ENCODE measurements at regions not wholly inside any gene's neighbourhood (a gene's known extent, or its start where the extent isn't known, plus 50 kb on each side); places are given as distances from the start of the nearest gene placed in this dataset.

GRCh38 chr2:5148392-5149085, 543.6 kb upstream of the SOX11 start:
- Histone ChIP-seq H3K4me3 (ENCODE audit: low read length) (no peak overlapping the region), H3K9ac (ENCODE audit: low read length) (no peak overlapping the region), H3K36me3 (ENCODE audit: control insufficient read depth, insufficient read depth, low read length) (no peaks in the 10 kb centered on the region), H3K27ac (ENCODE audit: low read depth, low read length) (no peak overlapping the region), H3K4me1 (ENCODE audit: control insufficient read depth, insufficient read depth, low read length) (no peaks in the 10 kb centered on the region), H3K27me3 (ENCODE audit: control insufficient read depth, insufficient read depth, low read length) (no peaks in the 10 kb centered on the region)

DNA sequence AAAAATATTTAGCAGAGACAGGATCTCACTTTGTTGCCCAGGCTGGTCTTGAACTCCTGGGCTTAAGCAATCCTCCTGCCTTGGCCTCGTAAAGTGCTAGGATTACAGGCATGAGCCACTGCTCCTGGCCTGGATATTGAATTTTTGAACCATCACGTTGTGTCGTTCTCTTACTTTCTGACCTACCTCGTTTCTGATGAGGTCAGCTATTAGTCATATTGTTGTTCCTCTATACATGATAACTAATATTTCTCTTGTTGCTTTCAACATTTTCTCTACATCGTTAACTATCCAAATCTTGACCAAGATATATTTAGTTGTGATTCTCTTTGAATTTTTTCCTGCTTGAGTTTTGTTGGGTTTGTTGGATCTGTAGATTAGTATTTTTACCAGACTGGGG, 541.3 kb upstream of the SOX11 start:
- Histone ChIP-seq H3K4me1 (ENCODE audit: control insufficient read depth, insufficient read depth, low read length) (no peaks in the 10 kb centered on the region), H3K36me3 (ENCODE audit: control insufficient read depth, insufficient read depth, low read length) (no peaks in the 10 kb centered on the region), H3K27ac (ENCODE audit: low read depth, low read length) (no peak overlapping the region)

GRCh38 chr2:5164776-5165525, 527.2 kb upstream of the SOX11 start:
- Histone ChIP-seq H3K4me1 (ENCODE audit: control insufficient read depth, insufficient read depth, low read length) (no peaks in the 10 kb centered on the region), H3K4me3 (ENCODE audit: low read length) (no peak overlapping the region), H3K27ac (ENCODE audit: low read depth, low read length) (no peak overlapping the region), H3K36me3 (ENCODE audit: control insufficient read depth, insufficient read depth, low read length) (no peaks in the 10 kb centered on the region), H3K27me3 (ENCODE audit: control insufficient read depth, insufficient read depth, low read length) (no peaks in the 10 kb centered on the region), H3K9ac (ENCODE audit: low read length) (no peak overlapping the region)

More for the DNA sequence above, 541.3 kb upstream of the SOX11 start:
- H3K4me3 ChIP-seq (ENCODE audit: low read length), result no peak overlapping the region
- no peaks in the 10 kb centered on the region for H3K27me3 ChIP-seq (ENCODE audit: control insufficient read depth, insufficient read depth, low read length)
- no peak overlapping the region for H3K9ac ChIP-seq (ENCODE audit: low read length)

GRCh38 chr2:5172923-5173322, 519.3 kb upstream of the SOX11 start:
- Histone ChIP-seq H3K4me3 (ENCODE audit: low read length) (no peak overlapping the region), H3K4me1 (ENCODE audit: control insufficient read depth, insufficient read depth, low read length) (no peaks in the 10 kb centered on the region), H3K27ac (ENCODE audit: low read depth, low read length) (no peak overlapping the region), H3K27me3 (ENCODE audit: control insufficient read depth, insufficient read depth, low read length) (no peaks in the 10 kb centered on the region), H3K9ac (ENCODE audit: low read length) (no peak overlapping the region), H3K36me3 (ENCODE audit: control insufficient read depth, insufficient read depth, low read length) (no peaks in the 10 kb centered on the region)

GRCh38 chr2:5173876-5174535, 518.2 kb upstream of the SOX11 start:
- no peaks in the 10 kb centered on the region for H3K4me1 ChIP-seq (ENCODE audit: control insufficient read depth, insufficient read depth, low read length)
- H3K4me3 ChIP-seq (ENCODE audit: low read length), result no peak overlapping the region
- no peaks in the 10 kb centered on the region for H3K27me3 ChIP-seq (ENCODE audit: control insufficient read depth, insufficient read depth, low read length)
- no peaks in the 10 kb centered on the region for H3K36me3 ChIP-seq (ENCODE audit: control insufficient read depth, insufficient read depth, low read length)
- no peak overlapping the region for H3K9ac ChIP-seq (ENCODE audit: low read length)
- H3K27ac ChIP-seq (ENCODE audit: low read depth, low read length), result no peak overlapping the region

- H3K4me3 ChIP-seq (ENCODE audit: low read length), result no peak overlapping the region
- no peaks in the 10 kb centered on the region for H3K27me3 ChIP-seq (ENCODE audit: control insufficient read depth, insufficient read depth, low read length)
- no peak overlapping the region for H3K27ac ChIP-seq (ENCODE audit: low read depth, low read length)
- H3K36me3 ChIP-seq (ENCODE audit: control insufficient read depth, insufficient read depth, low read length), result no peaks in the 10 kb centered on the region
- H3K4me1 ChIP-seq (ENCODE audit: control insufficient read depth, insufficient read depth, low read length), result no peaks in the 10 kb centered on the region
- no peak overlapping the region for H3K9ac ChIP-seq (ENCODE audit: low read length)
These were observed 517.0 kb upstream of the SOX11 start for GRCh38 chr2:5175231-5175630.

GRCh38 chr2:5176764-5177163, 515.4 kb upstream of the SOX11 start:
- Histone ChIP-seq H3K9ac (ENCODE audit: low read length) (no peak overlapping the region), H3K4me3 (ENCODE audit: low read length) (no peak overlapping the region), H3K27ac (ENCODE audit: low read depth, low read length) (no peak overlapping the region), H3K36me3 (ENCODE audit: control insufficient read depth, insufficient read depth, low read length) (no peaks in the 10 kb centered on the region), H3K27me3 (ENCODE audit: control insufficient read depth, insufficient read depth, low read length) (no peaks in the 10 kb centered on the region), H3K4me1 (ENCODE audit: control insufficient read depth, insufficient read depth, low read length) (no peaks in the 10 kb centered on the region)

- Histone ChIP-seq H3K9ac (ENCODE audit: low read length) (no peak overlapping the region), H3K27me3 (ENCODE audit: control insufficient read depth, insufficient read depth, low read length) (no peaks in the 10 kb centered on the region), H3K36me3 (ENCODE audit: control insufficient read depth, insufficient read depth, low read length) (no peaks in the 10 kb centered on the region)
These were observed 509.2 kb upstream of the SOX11 start for GRCh38 chr2:5183031-5183430.

DNA sequence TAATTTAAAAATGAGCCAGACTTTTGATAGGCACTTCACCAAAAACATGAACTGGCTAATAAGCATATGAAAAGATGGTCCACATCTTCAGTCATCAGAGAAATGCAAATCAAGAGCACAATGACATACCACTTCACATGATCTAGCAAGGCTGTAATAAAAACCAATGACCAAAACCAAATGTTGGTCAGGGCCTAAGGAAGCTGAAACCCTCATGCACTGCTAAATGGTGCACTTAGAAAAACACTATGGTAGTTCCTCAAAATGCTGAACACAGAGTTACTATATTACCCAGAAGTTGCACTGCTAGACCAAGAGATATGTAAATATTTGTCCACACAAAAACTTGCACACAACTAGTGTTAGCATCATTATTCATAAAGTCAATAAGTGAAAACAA, 504.9 kb upstream of the SOX11 start:
- Histone ChIP-seq H3K4me3 (ENCODE audit: low read length) (no peak overlapping the region), H3K4me1 (ENCODE audit: control insufficient read depth, insufficient read depth, low read length) (no peaks in the 10 kb centered on the region), H3K27me3 (ENCODE audit: control insufficient read depth, insufficient read depth, low read length) (no peaks in the 10 kb centered on the region), H3K36me3 (ENCODE audit: control insufficient read depth, insufficient read depth, low read length) (no peaks in the 10 kb centered on the region), H3K27ac (ENCODE audit: low read depth, low read length) (no peak overlapping the region), H3K9ac (ENCODE audit: low read length) (no peak overlapping the region)

More at GRCh38 chr2:5183031-5183430, 509.2 kb upstream of the SOX11 start:
- Histone ChIP-seq H3K4me3 (ENCODE audit: low read length) (no peak overlapping the region), H3K27ac (ENCODE audit: low read depth, low read length) (no peak overlapping the region), H3K4me1 (ENCODE audit: control insufficient read depth, insufficient read depth, low read length) (no peaks in the 10 kb centered on the region)

GRCh38 chr2:5188636-5189035, 503.5 kb upstream of the SOX11 start:
- no peaks in the 10 kb centered on the region for H3K4me1 ChIP-seq (ENCODE audit: control insufficient read depth, insufficient read depth, low read length)
- H3K36me3 ChIP-seq (ENCODE audit: control insufficient read depth, insufficient read depth, low read length), result no peaks in the 10 kb centered on the region
- no peak overlapping the region for H3K9ac ChIP-seq (ENCODE audit: low read length)
- no peaks in the 10 kb centered on the region for H3K27me3 ChIP-seq (ENCODE audit: control insufficient read depth, insufficient read depth, low read length)
- H3K4me3 ChIP-seq (ENCODE audit: low read length), result no peak overlapping the region
- H3K27ac ChIP-seq (ENCODE audit: low read depth, low read length), result no peak overlapping the region

- no peaks in the 10 kb centered on the region for H3K36me3 ChIP-seq (ENCODE audit: control insufficient read depth, insufficient read depth, low read length)
These were observed 502.2 kb upstream of the SOX11 start for GRCh38 chr2:5190023-5190422.

GRCh38 chr2:5195636-5196035, 496.5 kb upstream of the SOX11 start:
- Histone ChIP-seq H3K36me3 (ENCODE audit: control insufficient read depth, insufficient read depth, low read length) (no peaks in the 10 kb centered on the region), H3K4me1 (ENCODE audit: control insufficient read depth, insufficient read depth, low read length) (no peaks in the 10 kb centered on the region), H3K27ac (ENCODE audit: low read depth, low read length) (no peak overlapping the region), H3K27me3 (ENCODE audit: control insufficient read depth, insufficient read depth, low read length) (no peaks in the 10 kb centered on the region), H3K4me3 (ENCODE audit: low read length) (no peak overlapping the region), H3K9ac (ENCODE audit: low read length) (no peak overlapping the region)

More at GRCh38 chr2:5190023-5190422, 502.2 kb upstream of the SOX11 start:
- H3K9ac ChIP-seq (ENCODE audit: low read length), result no peak overlapping the region
- H3K4me3 ChIP-seq (ENCODE audit: low read length), result no peak overlapping the region
- no peaks in the 10 kb centered on the region for H3K4me1 ChIP-seq (ENCODE audit: control insufficient read depth, insufficient read depth, low read length)
- no peaks in the 10 kb centered on the region for H3K27me3 ChIP-seq (ENCODE audit: control insufficient read depth, insufficient read depth, low read length)
- no peak overlapping the region for H3K27ac ChIP-seq (ENCODE audit: low read depth, low read length)

Data from rectal smooth muscle tissue (tissue), 1 donor.